Adrenal gland (tissue), 5 donors: ENCODE measurements at regions not wholly inside any gene's neighbourhood (a gene's known extent, or its start where the extent isn't known, plus 50 kb on each side); places are given as distances from the start of the nearest gene placed in this dataset.

Experiments used
- POLR2A ChIP-seq, 2 donors: fragments of 450-650 bp; IDR thresholded peaks; one replicate each; pipeline ENCODE4 v1.6.1; 2017; ENCODE audit warnings: antibody characterized with exemption in 2 of 2, mild to moderate bottlenecking in 2 of 2, moderate library complexity in 1 of 2
- TF ChIP-seq, protein P1 (sequence below), 6 experiments: fragments of 450-650 bp in 4 of 6; fragments of 200-600 bp in 2 of 6; sonication (generic) in 1 of 6; IDR thresholded peaks; 1 replicate in 5 of 6; 2 replicates in 1 of 6; pipeline versions ENCODE4 v1.5.1 to v1.8.0; 2016 to 2021; ENCODE audit warnings: antibody characterized with exemption in 6 of 6, mild to moderate bottlenecking in 2 of 6, moderate library complexity in 1 of 6
- donor health status: DM: no; HTN: no; CAD: no.

DNA sequence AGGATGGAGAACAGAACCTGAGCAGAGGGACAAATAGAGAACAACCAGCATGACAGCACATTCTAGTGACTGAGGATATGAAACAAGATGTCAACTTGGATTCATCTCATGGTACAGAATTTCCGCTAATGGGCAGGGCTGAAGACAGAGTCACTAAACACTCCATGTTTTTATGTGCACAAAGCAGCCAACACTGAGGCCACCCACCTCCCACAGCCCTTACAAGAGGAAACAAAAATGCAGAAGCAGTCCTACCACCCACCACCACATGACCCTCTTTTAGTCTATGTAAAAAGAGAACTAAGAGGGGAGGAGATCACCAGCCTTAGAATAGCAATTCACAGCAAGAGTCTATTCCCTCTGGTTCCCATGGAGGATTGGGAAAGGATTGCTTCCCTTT is 131.4 kb upstream of the UBE2E2 start:
- TF ChIP-seq POLR2A (IDR thresholded peaks at IDR 0.05), result no peak
- TF ChIP-seq, protein P1, sequence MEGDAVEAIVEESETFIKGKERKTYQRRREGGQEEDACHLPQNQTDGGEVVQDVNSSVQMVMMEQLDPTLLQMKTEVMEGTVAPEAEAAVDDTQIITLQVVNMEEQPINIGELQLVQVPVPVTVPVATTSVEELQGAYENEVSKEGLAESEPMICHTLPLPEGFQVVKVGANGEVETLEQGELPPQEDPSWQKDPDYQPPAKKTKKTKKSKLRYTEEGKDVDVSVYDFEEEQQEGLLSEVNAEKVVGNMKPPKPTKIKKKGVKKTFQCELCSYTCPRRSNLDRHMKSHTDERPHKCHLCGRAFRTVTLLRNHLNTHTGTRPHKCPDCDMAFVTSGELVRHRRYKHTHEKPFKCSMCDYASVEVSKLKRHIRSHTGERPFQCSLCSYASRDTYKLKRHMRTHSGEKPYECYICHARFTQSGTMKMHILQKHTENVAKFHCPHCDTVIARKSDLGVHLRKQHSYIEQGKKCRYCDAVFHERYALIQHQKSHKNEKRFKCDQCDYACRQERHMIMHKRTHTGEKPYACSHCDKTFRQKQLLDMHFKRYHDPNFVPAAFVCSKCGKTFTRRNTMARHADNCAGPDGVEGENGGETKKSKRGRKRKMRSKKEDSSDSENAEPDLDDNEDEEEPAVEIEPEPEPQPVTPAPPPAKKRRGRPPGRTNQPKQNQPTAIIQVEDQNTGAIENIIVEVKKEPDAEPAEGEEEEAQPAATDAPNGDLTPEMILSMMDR (IDR thresholded peaks at IDR 0.05), result no peak
